GM12891 (cell line): ENCODE measurements at regions not wholly inside any gene's neighbourhood (a gene's known extent, or its start where the extent isn't known, plus 50 kb on each side); places are given as distances from the start of the nearest gene placed in this dataset.

Source experiments
- POLR2A ChIP-seq: IDR thresholded peaks from 2 replicates; pipeline ENCODE4 v1.6.1; 2011; ENCODE audit warnings: low read depth, low read length, control low read depth
- POLR2AphosphoS5 ChIP-seq: IDR thresholded peaks from 2 replicates; pipeline ENCODE4 v1.6.1; 2011; ENCODE audit warnings: low read depth, low read length, control low read depth
- SPI1 ChIP-seq: IDR thresholded peaks from 2 replicates; pipeline ENCODE4 v1.6.1; 2011; ENCODE audit warnings: low read depth, low read length, control low read depth
- TAF1 ChIP-seq: IDR thresholded peaks from 2 replicates; pipeline ENCODE4 v1.6.1; 2011; ENCODE audit warnings: low read depth, low read length, control low read depth

DNA sequence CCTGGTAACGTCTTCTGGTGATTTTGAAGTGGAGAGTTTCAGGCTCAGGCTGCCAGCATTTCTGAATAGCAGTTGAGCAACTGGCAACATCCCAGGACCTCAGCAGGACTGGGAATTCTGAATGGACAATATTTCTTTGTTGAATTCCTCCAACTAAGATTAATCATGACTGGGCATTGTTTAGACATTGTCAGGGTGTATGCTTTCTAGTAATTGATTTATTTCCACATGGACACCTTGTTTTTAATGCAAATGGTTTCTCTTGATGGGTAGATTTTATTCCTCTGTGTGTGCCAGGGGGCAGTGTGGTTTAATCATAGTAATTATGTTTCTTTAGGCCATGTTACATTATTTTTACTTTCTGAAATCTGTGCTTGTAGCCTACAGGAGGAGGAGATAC, 1004.7 kb upstream of the LCORL start:
- no peak for TF ChIP-seq POLR2A
- no peak for TF ChIP-seq SPI1
- TF ChIP-seq POLR2AphosphoS5, result no peak
- TF ChIP-seq TAF1, result no peak
